HG03571 (cell line): ENCODE measurements at regions not wholly inside any gene's neighbourhood (a gene's known extent, or its start where the extent isn't known, plus 50 kb on each side); places are given as distances from the start of the nearest gene placed in this dataset.
"Not testable (repeated sequence)": the region's sequence is repeated elsewhere in the genome, so short reads cannot be mapped to it uniquely, and the experiment has no call there.

Experiments used
- ATAC-seq: cut with Tn5 transposase; IDR thresholded peaks from one replicate; pipeline ENCODE4 v1.9.1; 2021; ENCODE audit not compliant: unreplicated experiment

DNA sequence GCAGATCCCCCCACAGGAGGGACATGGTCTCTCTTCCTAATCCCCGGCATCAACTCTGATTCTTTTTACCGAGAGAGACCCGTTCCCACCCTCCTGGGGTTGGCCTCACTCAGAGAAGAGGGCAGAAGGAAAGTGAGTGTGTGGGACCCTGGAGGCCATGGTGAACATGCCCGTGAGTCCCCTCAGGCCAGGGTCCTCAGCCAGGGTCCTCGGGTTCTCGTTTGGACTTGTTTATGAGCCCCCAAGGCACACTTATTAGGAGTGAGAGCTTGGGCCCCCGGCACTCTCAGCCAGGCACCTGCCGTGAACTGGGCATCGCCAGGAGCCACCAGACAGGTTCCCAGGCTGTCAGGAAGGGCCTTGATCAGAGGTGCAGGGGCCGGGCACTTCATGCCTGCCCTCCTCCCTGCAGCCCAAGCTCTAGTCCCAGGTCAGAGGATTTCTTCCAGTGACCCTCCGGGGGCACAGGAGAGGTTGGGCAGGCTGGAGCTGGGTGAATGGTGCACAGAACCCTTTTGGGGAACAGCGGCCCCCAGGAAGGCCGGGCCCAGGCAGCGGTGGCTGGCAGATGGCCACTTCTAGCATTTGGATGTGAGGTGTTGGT, 122.6 kb downstream of the CRYAA start:
- ATAC-seq, result no peak

DNA sequence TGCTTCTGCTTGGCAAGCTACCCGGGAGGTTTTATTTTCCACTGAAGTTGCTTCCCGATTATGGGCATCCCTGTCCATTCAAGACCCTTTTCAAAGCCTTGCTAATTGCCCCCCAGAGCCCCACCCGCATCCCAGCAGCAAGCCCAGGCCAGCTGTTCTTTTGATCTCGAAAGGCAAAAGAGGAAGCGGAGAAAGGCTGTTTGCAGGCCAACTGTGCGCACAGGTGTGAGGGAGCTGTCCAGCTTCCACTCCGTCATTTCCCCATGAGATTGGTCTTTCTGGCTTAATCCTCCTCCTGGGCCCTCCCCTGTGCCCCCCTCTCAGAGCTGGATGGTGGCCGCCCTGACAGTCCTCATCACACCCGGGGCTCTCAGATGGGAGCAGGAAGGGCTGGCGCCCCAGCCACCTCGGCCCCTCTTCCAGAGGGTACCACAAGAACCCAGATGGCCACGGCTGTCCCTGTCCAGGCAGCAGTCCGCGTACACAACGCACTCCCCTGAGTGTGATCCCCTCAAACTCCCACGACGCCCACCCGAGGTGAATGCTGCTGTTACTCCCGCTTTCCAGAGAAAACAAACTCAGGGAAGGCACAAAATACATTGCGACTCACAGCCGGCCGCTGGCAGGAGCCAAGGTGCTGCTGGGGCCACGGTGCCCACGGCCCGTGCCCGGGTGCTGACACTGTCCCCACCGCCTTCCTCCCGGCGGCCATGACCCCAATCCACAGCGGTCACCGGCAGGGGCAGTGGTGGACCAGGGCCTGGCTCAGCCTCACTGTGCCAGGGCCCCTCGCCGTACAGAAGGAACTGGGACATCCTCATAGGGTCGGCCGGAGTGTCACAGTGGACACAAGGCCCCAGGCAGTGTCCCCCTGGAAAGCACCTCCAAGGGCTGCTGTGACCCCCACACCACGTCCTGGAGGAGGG, 121.9 kb downstream of the CRYAA start:
- ATAC-seq, result no peak

DNA sequence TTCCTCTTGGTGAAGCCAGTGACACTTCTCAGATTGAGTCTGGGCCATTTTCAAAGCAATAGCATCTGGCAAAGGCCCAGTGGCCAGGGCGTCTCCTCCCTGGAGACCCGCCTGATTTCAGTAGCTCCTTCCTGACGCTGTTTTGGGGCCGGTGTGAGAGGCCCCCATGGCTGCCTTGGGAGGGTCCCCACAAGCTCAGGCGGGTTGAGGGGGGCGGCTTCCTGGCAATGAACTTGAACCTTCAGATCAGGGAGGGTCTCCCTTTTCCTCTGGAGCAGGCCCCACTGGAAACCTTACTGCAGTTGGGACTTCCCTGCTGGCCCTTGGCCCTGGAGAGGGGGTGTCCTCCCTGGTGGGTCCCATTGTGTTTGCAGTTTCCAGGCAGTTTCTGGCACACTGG, 121.2 kb downstream of the CRYAA start:
- ATAC-seq, result no peak

GRCh38 chr21:43289442-43289841, 120.6 kb downstream of the CRYAA start:
- no peak for ATAC-seq

DNA sequence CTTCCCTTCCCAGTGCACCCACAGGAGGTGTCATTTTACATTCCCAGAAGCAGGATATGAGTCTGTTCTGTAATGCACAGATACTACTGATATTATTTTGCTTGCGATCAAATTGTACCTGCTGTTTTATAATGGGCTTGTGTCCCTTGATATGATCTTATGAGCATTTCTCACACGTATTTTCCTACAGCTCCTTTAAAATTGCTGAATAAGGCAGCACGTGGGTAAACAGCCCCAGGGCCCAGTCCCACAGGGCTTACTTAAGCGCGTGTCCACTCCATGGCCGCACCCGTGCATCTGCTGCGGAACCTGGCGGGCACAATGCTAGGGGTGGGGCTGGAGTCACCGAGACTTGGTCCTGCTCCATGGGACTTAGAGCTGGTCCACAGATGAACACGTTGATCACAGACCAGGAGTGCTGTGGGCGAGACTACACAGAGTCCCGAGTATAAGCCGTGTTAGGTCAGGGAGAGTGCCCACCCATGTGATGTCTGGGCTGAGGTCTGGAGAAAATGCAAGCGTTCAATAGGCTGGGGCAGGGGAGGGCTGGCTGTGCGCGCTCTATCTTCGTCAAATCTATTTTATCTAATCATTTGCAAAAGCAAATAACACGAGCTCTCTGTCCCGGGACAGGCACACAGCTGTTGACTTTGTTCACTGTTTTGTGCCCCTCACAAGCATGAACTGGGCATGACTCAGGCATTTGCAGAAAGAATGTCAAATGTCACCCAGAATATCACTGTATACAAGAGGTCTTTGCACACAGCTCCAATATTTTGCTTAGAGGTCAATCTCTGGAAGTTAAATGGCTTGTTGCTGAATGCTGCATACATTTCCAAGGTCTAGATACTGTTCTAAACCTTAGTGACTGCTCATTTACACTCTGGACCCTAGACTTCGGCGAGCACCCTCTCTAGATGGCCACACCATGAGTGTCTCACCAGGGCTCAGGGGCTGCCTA, 119.3 kb downstream of the CRYAA start:
- no peak for ATAC-seq

DNA sequence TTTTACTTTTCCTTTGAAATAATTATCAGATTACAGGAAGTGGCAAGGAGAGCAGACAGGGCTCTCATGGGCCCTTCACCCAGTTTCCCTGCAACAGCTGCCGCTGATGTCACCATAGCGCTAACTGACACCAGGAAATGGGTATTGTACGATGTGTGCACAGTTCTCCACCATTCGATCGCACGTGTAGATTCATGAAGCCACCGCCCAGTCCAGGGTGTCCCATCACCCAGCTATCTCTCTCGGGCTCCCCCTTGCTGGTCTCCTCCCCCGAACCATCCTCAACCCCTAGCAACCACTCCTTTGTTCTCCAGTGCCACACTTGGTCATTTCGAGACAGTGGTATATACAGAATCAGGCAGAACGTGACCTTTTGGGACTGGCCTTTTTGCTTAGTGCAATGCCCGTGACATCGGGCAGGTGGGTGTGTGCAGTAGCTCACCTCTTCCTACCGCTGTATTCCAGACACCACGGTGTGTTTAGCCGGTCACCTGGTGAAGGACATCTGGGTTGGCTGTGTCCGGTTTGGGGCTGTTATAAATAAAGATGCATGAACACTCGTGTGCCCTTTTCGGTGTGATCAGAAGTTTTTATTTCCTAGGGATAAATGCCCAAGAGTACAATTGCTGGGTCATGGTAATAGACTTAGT, 118.4 kb downstream of the CRYAA start:
- ATAC-seq, result no peak

DNA sequence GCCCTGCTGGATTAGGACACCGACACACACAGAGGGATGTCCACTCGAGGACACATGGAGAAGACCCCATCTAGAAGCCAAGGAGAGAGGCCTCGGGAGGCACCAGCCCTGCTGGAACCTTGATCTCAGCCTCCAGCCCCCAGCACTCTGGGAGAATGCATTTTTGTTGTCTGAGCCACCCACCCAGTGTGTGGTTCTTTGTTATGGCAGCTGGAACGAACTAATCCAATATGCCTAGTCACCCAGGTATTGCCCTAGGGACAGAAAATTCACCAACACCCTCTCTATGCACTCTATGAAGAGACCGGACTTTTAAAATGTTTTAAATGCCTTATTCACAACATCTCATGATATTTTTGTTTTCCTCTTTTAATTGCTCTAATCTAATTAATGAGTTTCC, 117.4 kb downstream of the CRYAA start:
- no peak for ATAC-seq

GRCh38 chr21:43284700-43285099, 115.9 kb downstream of the CRYAA start:
- ATAC-seq, result no peak

DNA sequence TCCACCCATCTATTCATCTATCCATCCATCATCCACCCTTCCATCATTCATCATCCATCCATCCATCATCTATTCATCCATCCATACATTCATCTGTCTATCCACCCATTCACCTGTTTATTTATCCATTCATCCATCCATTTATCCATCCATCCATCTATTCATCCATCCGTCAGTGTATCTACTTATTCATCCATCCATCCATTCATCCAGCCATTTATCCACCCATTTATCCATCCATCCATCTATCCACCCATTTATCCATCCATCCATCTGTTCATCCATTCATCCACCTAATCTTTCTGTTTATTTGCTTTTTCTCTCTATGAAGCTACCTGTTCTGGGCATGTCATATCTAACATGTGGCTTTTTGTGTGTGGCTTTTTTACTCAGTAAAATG, 115.4 kb downstream of the CRYAA start:
- no peak for ATAC-seq

- ATAC-seq, result not testable (repeated sequence)
These were observed 115.1 kb downstream of the CRYAA start for GRCh38 chr21:43283925-43284221.

GRCh38 chr21:43283136-43283924, 114.5 kb downstream of the CRYAA start:
- no peak for ATAC-seq

GRCh38 chr21:43282358-43283120, 113.7 kb downstream of the CRYAA start:
- no peak for ATAC-seq

DNA sequence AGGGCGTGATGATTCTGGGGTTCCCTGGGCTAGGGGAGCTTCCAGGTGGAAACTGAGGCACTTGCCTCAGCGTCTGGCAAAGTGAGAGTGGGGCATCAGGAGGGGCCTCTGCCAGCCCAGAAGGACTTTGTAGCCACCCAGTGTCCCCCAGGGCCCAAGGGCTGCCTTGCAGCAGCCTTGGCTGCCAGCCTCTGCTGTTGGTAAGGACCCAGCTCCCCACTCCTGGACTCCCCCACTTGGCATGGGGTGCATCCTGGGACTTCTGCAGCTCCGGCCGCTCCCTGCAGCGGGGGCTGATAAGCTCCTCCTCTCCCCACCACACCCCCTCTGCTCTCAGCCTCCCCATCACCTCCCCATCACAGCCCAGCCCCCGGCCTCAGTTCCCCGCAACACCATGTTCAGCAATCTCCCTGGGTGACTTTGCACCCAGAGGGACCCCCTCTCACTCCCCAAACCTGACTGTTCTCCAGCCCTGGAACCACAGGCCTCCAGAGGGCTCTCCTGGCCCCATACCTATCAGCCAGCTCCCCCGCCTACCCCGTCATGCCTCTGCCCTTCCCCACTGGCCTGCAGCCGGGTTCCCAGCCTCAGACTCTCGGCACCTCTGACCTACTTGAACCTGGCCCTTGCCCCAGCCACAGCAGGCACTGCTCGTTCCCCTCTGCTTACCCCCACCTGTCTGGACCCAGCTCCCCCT, 113.0 kb downstream of the CRYAA start:
- no peak for ATAC-seq

DNA sequence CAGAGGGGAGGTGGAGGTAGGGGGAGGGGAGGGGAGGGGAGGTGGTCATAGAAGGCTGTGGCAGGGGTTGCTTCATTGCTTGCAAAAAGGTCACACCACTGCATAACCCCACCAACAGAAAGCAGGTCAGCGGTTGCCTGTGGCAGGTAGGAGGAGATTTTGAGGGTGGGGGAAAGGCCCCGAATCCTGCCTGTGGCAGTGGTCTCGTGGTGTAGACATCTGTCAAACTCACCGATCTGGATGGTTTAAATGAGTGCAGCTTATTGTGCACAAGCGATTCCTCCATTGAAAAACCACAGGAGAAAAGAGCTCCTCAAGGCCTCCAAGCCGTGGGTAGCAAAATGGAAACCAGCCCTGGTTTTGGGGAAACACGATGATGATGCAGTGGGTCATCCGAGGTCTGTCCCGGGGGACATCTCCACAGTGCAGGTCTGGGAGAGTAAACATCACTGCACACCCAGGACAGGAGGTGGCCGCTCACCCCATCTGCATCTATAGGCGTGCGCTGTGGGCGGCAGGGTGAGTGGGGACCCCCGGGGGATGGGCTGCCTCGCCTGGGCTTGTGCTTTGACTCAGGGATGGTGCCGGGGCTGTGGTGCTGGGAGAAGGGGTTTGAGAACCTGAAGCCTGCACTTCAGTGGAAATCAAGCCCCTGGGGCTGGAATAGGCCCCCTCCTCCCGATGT, 112.3 kb downstream of the CRYAA start:
- no peak for ATAC-seq

DNA sequence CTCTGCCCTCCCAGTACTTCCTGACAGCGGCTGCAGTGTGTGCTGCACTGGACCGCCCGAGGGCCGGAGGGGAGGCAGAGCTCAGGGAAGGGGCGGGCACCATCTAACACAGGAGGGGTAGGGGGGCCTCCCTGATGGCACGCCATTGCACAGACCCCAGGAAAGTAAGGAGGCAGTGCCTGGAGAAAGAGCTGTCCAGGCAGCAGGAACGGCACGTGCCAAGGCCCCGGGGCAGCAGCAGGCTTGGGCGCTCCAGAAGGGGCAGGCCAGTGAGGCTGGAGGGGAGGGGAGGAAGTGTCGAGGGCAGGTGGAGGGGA, 110.7 kb downstream of the CRYAA start:
- ATAC-seq, result no peak

DNA sequence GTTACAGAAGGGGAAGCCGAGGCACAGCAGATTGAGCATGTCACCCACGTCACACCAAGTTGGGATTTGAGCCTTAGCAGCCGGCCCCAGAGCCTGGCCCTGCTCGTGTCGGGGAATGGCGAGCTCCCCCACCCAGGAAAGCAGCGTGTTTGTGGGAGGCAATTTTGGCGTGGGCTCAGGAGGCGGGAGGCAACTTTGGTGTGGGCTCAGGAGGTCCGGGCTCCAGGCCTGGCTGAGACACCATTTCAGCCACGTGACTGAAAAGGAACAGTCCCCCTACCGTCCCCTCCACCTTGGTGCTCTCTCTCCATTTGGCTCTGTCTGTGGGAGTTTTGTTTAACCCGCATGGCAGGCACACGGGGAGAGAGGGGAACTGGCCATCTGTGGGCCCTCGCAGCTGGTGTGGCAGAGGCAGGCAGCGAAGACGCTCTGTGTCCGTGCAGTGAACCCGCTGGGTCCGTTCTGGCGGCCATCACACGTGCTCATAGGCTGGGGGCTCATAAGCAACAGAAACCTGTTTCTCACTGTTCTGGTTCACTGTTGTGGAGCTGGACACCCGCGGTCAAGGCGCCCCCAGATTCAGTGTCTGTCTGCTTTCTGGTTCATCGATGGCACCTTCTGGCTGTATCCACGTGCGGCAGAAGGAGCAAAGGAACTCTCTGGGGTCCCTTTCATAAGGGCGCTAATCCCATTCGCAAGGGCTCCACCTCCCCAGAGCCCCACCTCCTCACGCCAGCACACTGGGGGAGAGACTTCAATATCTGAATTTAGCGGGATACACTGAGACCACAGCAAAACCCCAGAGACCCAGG, 110.2 kb downstream of the CRYAA start:
- no peak for ATAC-seq

DNA sequence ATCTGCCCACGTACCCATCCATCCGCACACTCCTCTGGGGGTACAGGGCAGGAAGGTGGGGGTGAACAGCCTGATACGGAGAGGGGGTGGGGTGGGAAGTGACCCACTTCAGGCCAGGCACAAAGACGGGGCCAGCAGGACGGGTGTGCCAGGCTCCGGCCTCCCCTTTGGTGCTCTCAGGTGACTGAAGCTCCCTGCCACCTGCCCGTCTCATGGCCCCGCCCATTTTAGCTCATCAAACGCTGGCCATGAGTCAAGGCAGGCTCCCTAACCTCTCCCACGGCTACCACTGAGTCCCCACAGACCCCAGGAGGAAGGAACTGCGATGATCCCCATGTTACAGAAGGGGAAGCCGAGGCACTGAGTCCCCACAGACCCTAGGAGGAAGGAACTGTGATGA, 109.6 kb downstream of the CRYAA start:
- ATAC-seq, result no peak
